Limb (tissue), 2 donors: ENCODE measurements at regions not wholly inside any gene's neighbourhood (a gene's known extent, or its start where the extent isn't known, plus 50 kb on each side); places are given as distances from the start of the nearest gene placed in this dataset.
A peak's percentile ranks its signal among the peaks of the same experiment; 100 is the strongest.
"Not testable (repeated sequence)": the region's sequence is repeated elsewhere in the genome, so short reads cannot be mapped to it uniquely, and the experiment has no call there.

Experiments
- DNase-seq, 2 donors: peaks; one replicate each; pipeline ENCODE4 v3.0.0-alpha.2; 2016; ENCODE audit errors: extremely low spot score in 2 of 2

GRCh38 chr18:56488739-56489138, 149.7 kb downstream of the TXNL1 start:
- no peak for DNase-seq

- no peak for DNase-seq
Measured at GRCh38 chr18:56487801-56488200, 150.6 kb downstream of the TXNL1 start.

DNA sequence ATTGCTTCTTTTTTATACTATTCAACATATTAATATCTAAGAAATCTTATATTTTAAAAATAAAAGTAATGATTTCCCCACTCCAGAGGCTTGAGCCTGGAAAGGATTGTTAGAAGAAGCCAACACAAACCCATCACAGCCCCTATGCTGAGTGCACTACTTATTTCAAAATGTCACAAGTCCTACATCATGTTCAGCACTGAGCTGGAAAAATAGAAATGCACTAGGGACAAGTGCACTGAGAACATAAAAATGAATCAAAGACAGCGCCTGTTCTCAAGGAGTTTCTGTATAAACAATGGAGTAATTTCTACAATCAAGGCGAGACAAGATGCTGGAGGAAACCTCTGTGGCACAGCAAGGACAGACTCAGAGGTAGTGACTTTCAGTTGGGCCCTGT, 155.0 kb downstream of the TXNL1 start:
- DNase-seq = no peak

- DNase-seq = not testable (repeated sequence)
Measured at GRCh38 chr18:56482813-56483212, 155.6 kb downstream of the TXNL1 start.

DNA sequence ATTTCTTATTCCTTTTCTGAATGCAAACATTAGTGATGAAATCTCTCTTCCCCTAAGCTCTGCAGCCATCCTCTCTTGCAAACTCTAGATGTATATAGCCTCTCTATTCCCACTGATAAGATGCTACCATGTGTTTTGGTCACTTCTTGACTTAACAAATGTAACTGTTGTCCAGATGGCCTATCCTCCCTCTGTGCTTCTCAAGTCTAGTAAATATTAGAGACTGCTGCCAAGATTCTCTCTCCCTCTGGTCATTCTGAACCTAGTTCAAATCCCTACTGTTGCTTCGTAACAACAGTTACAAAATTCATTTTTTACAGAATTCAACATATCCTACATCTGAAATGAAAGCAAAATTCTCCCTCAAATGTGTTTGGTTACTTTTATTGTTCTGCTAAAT, 156.6 kb downstream of the TXNL1 start:
- no peak for DNase-seq

- no peak for DNase-seq
Measured at GRCh38 chr18:56479841-56480240, 158.6 kb downstream of the TXNL1 start.

- DNase-seq = no peak
Measured at GRCh38 chr18:56475250-56475649, 163.1 kb downstream of the TXNL1 start.

DNA sequence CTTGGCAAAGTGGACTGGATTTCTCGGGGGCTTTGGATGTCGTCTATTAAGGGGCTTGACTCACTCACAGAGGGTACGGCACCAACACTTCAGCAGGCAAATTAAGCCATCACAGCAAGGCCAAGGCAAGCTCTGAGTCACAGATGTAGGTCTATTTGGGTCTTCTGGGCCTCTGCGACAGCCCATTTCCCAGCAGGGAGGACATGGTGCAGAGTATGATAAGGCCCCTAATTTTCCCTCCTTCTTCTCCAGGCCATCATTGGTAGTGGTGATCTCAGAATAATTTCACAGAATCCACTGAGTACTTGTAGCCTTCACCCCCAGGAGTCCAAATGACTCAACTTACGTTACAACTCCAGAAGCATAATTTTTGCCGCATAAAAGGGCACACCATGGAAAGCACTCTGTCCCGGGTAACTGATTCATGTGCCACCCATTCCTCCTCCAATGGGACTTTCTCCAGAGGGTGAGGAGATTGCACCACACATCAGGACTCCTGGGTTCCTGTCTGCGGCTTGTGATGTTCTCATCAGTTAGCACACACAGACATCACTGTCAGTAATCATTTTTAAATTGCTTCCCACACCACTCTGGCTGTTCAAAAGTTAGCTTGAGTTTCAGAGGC, 164.9 kb downstream of the TXNL1 start:
- no peak for DNase-seq

GRCh38 chr18:56470406-56471351, 167.7 kb downstream of the TXNL1 start:
- peak in 1 of 2 donors; percentile 27 for DNase-seq

GRCh38 chr18:56469582-56469981, 168.8 kb downstream of the TXNL1 start:
- DNase-seq = no peak

DNA sequence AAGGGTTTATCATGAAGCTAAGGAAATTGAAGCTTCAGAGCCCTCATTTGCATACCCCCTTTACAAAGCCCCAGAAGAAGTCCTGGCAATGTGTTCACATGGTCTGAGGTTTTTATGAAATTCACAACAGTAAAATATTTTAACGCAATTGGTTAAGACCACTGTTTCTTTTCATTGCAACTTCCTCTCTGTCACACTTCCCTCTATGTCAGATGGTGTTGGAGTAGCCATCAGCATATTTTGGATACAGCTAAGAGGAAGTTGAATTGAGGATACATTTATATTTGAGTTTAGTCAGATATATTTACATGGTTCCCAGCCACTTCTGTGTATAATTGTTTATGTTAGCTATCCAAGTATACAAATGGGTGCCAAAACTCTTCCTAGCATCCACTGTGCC, 170.0 kb downstream of the TXNL1 start:
- DNase-seq = no peak

GRCh38 chr18:56462276-56462675, 176.1 kb downstream of the TXNL1 start:
- DNase-seq = no peak

GRCh38 chr18:56461151-56461550, 177.2 kb downstream of the TXNL1 start:
- DNase-seq = no peak

- DNase-seq = no peak
Measured at GRCh38 chr18:56460581-56460980, 177.8 kb downstream of the TXNL1 start.

GRCh38 chr18:56458770-56459712, 179.4 kb downstream of the TXNL1 start:
- DNase-seq = peak in 1 of 2 donors; percentile 26

DNA sequence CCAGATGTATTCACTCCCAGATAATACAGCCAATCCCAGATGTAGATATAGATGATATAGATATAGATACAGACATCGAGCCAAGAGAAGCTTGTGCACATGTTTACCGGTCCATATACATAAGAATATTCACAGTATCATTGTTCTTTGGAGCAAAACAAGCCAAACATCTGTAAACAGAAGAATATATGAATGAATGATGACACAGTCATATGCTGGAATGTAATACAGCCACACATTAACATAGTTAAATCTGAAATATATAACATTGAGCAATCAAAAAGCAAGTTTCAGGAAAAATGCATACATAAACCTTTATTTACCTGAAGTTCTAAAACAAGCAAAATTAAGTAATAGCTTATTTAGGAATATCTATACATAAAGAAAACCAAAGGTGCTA, 182.5 kb downstream of the TXNL1 start:
- DNase-seq = no peak

- no peak for DNase-seq
Measured at GRCh38 chr18:56455141-56455540, 183.3 kb downstream of the TXNL1 start.

GRCh38 chr18:56453631-56454030, 184.8 kb downstream of the TXNL1 start:
- no peak for DNase-seq

DNA sequence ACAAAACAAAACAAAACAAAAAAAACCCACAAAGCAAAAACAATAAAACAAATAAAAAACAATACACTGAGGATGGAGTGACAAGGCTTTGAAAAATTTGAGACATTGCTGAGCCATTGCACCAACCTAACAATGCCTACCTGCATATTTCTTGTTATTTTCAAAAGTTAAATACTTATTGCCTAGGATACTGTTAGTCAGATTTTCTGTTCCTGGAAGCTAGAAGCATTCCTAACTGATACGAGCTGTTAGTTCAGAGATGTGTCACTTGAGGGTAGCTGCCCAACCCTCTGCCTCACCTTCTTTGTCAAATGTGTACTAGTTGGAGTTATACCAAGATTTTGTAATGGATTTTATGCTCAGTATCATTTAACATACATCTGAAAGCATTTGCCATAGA, 187.2 kb downstream of the TXNL1 start:
- DNase-seq = no peak

GRCh38 chr18:56448751-56449150, 189.6 kb downstream of the TXNL1 start:
- DNase-seq = no peak

GRCh38 chr18:56445422-56445821, 193.0 kb downstream of the TXNL1 start:
- DNase-seq = no peak

DNA sequence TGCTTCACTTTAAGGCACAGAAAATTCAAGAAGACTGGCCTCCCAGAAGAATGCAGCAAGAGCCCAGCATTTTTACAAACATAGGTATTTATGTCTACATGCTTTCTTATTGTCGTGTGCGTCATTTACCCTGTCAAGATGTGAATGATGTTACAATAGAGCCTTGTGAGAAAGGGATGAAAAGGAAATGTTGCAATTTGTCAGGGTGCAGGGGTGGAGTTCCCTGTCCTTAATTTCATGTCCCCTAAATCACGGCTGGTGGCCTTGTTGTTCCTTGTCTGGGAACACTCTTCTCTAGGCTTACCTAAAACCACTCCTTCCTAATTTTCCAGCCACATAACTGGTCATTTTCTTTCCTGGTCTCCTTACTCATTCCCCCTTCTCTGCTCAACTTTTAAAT, 194.2 kb downstream of the TXNL1 start:
- no peak for DNase-seq
